ENCODE measurements at regions not wholly inside any gene's neighbourhood (a gene's known extent, or its start where the extent isn't known, plus 50 kb on each side); places are given as distances from the start of the nearest gene placed in this dataset.

GRCh38 chr16:64240586-64240985, 881.3 kb downstream of the CDH11 start:
- H3K4me1 ChIP-seq (ENCODE audit: insufficient read depth, low read length) = peaks cover 12% of the 10 kb centered on the region
- no peaks in the 10 kb centered on the region for H3K36me3 ChIP-seq (ENCODE audit: insufficient read depth, low read length)
- H2AFZ ChIP-seq (ENCODE audit: low read length) = peak overlapping the region; percentile 45
- peak overlapping the region; percentile 10 for H3K4me2 ChIP-seq (ENCODE audit: insufficient read depth, low read length)
- H4K20me1 ChIP-seq (ENCODE audit: insufficient read depth, low read length) = no peaks in the 10 kb centered on the region
- DNase-seq (ENCODE audit: insufficient read length, low spot score, missing footprints) = peak; percentile 19
- TF ChIP-seq CTCF (IDR thresholded peaks at IDR 0.05; ENCODE audit: extremely low read depth, low read depth, low read length) = no peak
- no peaks in the 10 kb centered on the region for H3K79me2 ChIP-seq (ENCODE audit: insufficient read depth, low read length)
- H3K9me3 ChIP-seq (ENCODE audit: low read depth, low read length) = no peaks in the 10 kb centered on the region
- no peaks in the 10 kb centered on the region for H3K27me3 ChIP-seq (ENCODE audit: insufficient read depth, low read length)
- no peak overlapping the region for H3K4me3 ChIP-seq (ENCODE audit: insufficient read depth, low read length)
- H3K27ac ChIP-seq (ENCODE audit: low read depth, low read length) = peak overlapping the region; percentile 62

GRCh38 chr16:64238571-64238970, 883.3 kb downstream of the CDH11 start:
- peak overlapping the region; percentile 1 for H3K27ac ChIP-seq (ENCODE audit: low read depth, low read length)
- H3K27me3 ChIP-seq (ENCODE audit: insufficient read depth, low read length) = no peaks in the 10 kb centered on the region
- H3K79me2 ChIP-seq (ENCODE audit: insufficient read depth, low read length) = no peaks in the 10 kb centered on the region
- H3K4me3 ChIP-seq (ENCODE audit: insufficient read depth, low read length) = no peak overlapping the region
- peak; percentile 84 for DNase-seq (ENCODE audit: insufficient read length, low spot score, missing footprints)
- peaks cover 12% of the 10 kb centered on the region for H3K4me1 ChIP-seq (ENCODE audit: insufficient read depth, low read length)
- no peaks in the 10 kb centered on the region for H4K20me1 ChIP-seq (ENCODE audit: insufficient read depth, low read length)
- no peaks in the 10 kb centered on the region for H3K36me3 ChIP-seq (ENCODE audit: insufficient read depth, low read length)
- no peak overlapping the region for H2AFZ ChIP-seq (ENCODE audit: low read length)
- H3K4me2 ChIP-seq (ENCODE audit: insufficient read depth, low read length) = peak overlapping the region; percentile 26
- H3K9me3 ChIP-seq (ENCODE audit: low read depth, low read length) = no peaks in the 10 kb centered on the region
- no peak for TF ChIP-seq CTCF (IDR thresholded peaks at IDR 0.05; ENCODE audit: extremely low read depth, low read depth, low read length)

GRCh38 chr16:64236316-64236715, 885.5 kb downstream of the CDH11 start:
- Histone ChIP-seq H3K79me2 (ENCODE audit: insufficient read depth, low read length) (no peaks in the 10 kb centered on the region), H3K27ac (ENCODE audit: low read depth, low read length) (no peak overlapping the region), H3K4me1 (ENCODE audit: insufficient read depth, low read length) (peaks cover 12% of the 10 kb centered on the region), H3K4me2 (ENCODE audit: insufficient read depth, low read length) (no peak overlapping the region), H3K36me3 (ENCODE audit: insufficient read depth, low read length) (no peaks in the 10 kb centered on the region), H3K4me3 (ENCODE audit: insufficient read depth, low read length) (no peak overlapping the region), H2AFZ (ENCODE audit: low read length) (no peak overlapping the region), H3K27me3 (ENCODE audit: insufficient read depth, low read length) (no peaks in the 10 kb centered on the region), H3K9me3 (ENCODE audit: low read depth, low read length) (no peaks in the 10 kb centered on the region), H4K20me1 (ENCODE audit: insufficient read depth, low read length) (no peaks in the 10 kb centered on the region)
- DNase-seq (ENCODE audit: insufficient read length, low spot score, missing footprints) = no peak
- no peak for TF ChIP-seq CTCF (IDR thresholded peaks at IDR 0.05; ENCODE audit: extremely low read depth, low read depth, low read length)

- Histone ChIP-seq H3K9me3 (ENCODE audit: low read depth, low read length) (no peaks in the 10 kb centered on the region), H3K36me3 (ENCODE audit: insufficient read depth, low read length) (no peaks in the 10 kb centered on the region), H2AFZ (ENCODE audit: low read length) (no peak overlapping the region), H3K4me1 (ENCODE audit: insufficient read depth, low read length) (peaks cover 8% of the 10 kb centered on the region), H3K4me2 (ENCODE audit: insufficient read depth, low read length) (no peak overlapping the region), H3K27ac (ENCODE audit: low read depth, low read length) (no peak overlapping the region), H3K27me3 (ENCODE audit: insufficient read depth, low read length) (no peaks in the 10 kb centered on the region), H3K4me3 (ENCODE audit: insufficient read depth, low read length) (no peak overlapping the region), H3K79me2 (ENCODE audit: insufficient read depth, low read length) (no peaks in the 10 kb centered on the region), H4K20me1 (ENCODE audit: insufficient read depth, low read length) (no peaks in the 10 kb centered on the region)
- no peak for TF ChIP-seq CTCF (IDR thresholded peaks at IDR 0.05; ENCODE audit: extremely low read depth, low read depth, low read length)
- DNase-seq (ENCODE audit: insufficient read length, low spot score, missing footprints) = no peak
Observed at GRCh38 chr16:64234200-64234599, 887.7 kb downstream of the CDH11 start.

Data from osteoblast (primary cell).